ENCODE measurements at regions not wholly inside any gene's neighbourhood (a gene's known extent, or its start where the extent isn't known, plus 50 kb on each side); places are given as distances from the start of the nearest gene placed in this dataset.

GRCh38 chr5:3194271-3194670, 401.4 kb upstream of the IRX1 start:
- no peak overlapping the region for H3K4me3 ChIP-seq (ENCODE audit: low read depth, low read length)
- no peak for DNase-seq (ENCODE audit: low read depth)
- TF ChIP-seq CTCF (IDR thresholded peaks at IDR 0.05; ENCODE audit: control insufficient read depth, extremely low read depth, insufficient read depth), result peak; percentile 15; the same call in 1 of the 2 replicates

- no peak for TF ChIP-seq CTCF (IDR thresholded peaks at IDR 0.05; ENCODE audit: control insufficient read depth, extremely low read depth, insufficient read depth)
- no peak overlapping the region for H3K4me3 ChIP-seq (ENCODE audit: low read depth, low read length)
- DNase-seq (ENCODE audit: low read depth), result no peak
Observed at GRCh38 chr5:3191585-3191984, 404.0 kb upstream of the IRX1 start.

- TF ChIP-seq CTCF (IDR thresholded peaks at IDR 0.05; ENCODE audit: control insufficient read depth, extremely low read depth, insufficient read depth), result no peak
- DNase-seq (ENCODE audit: low read depth), result no peak
- no peak overlapping the region for H3K4me3 ChIP-seq (ENCODE audit: low read depth, low read length)
Observed at GRCh38 chr5:3190930-3191329, 404.7 kb upstream of the IRX1 start.

GRCh38 chr5:3190433-3190832, 405.2 kb upstream of the IRX1 start:
- no peak overlapping the region for H3K4me3 ChIP-seq (ENCODE audit: low read depth, low read length)
- DNase-seq (ENCODE audit: low read depth), result no peak
- TF ChIP-seq CTCF (IDR thresholded peaks at IDR 0.05; ENCODE audit: control insufficient read depth, extremely low read depth, insufficient read depth), result no peak

- TF ChIP-seq CTCF (IDR thresholded peaks at IDR 0.05; ENCODE audit: control insufficient read depth, extremely low read depth, insufficient read depth), result no peak
- DNase-seq (ENCODE audit: low read depth), result no peak
- no peak overlapping the region for H3K4me3 ChIP-seq (ENCODE audit: low read depth, low read length)
Observed at GRCh38 chr5:3187771-3188425, 407.7 kb upstream of the IRX1 start.

- DNase-seq (ENCODE audit: low read depth), result no peak
- no peak for TF ChIP-seq CTCF (IDR thresholded peaks at IDR 0.05; ENCODE audit: control insufficient read depth, extremely low read depth, insufficient read depth)
- no peak overlapping the region for H3K4me3 ChIP-seq (ENCODE audit: low read depth, low read length)
Observed at GRCh38 chr5:3186736-3187405, 408.8 kb upstream of the IRX1 start.

GRCh38 chr5:3186156-3186555, 409.5 kb upstream of the IRX1 start:
- no peak for TF ChIP-seq CTCF (IDR thresholded peaks at IDR 0.05; ENCODE audit: control insufficient read depth, extremely low read depth, insufficient read depth)

More at GRCh38 chr5:3186156-3186555, 409.5 kb upstream of the IRX1 start:
- no peak for DNase-seq (ENCODE audit: low read depth)
- H3K4me3 ChIP-seq (ENCODE audit: low read depth, low read length), result no peak overlapping the region

Measured in LNCaP clone FGC (cell line).